Stimulated activated CD8-positive, alpha-beta memory T cell treated with anti-CD3 and anti-CD28 coated beads, Interleukin-7, amount 100 ng/mL, for 48 hours (primary cell): ENCODE measurements at regions not wholly inside any gene's neighbourhood (a gene's known extent, or its start where the extent isn't known, plus 50 kb on each side); places are given as distances from the start of the nearest gene placed in this dataset.

Experiments
- DNase-seq, 2 donors: peaks; one replicate each; pipeline ENCODE4 v3.0.0-alpha.2; 2020; ENCODE audit warnings: low read depth in 1 of 2; ENCODE audit errors: extremely low read depth in 1 of 2

DNA sequence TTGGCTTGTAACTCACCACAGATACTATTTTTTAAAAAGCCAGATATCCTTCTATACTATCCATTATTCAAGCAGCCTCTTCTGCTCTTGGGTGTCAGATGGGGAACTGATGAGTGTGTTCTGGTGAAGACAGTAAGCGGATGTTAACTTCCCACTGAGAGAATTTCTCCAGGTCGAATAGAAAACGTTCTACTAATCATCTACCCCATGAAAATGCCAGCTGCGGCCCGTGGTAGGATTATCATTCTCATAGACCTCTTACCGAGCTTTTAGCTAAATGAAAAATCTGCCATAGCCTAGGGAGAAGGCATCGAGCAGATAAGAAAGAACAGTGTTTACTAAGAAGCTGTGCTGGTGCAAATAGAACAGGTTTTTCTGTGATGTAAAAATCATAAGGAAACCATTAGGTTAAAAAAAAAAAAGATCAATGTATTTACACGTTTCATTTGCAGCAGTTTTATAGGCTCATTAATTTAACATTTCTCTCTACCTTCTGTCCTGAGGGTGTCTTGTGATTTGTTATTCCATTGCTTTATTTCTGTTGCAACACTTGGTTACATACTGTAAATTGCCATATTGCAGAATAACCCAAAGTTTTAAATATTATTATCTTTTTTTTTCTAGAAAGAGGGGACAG lies 1521.5 kb upstream of the ZEB2 start:
- no peak for DNase-seq

DNA sequence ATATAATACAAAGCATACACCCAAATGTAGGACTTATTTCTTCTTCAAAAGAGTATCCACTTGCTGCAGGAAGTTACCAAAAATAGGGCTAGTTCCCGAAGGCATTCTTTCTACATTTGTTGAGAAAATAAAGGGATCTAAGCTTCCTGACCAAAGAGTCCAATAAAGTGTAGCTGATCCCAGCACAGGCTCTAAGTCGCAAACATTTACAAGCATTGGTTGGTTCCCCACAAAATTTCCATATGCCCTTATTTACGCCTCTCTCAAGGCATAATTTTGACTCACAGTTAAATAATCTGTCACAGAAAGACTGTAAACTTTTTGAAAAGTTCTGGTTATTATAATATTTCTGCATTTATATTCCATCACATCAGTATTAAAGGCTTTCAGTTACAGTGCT lies 1520.1 kb upstream of the ZEB2 start:
- DNase-seq, result no peak

DNA sequence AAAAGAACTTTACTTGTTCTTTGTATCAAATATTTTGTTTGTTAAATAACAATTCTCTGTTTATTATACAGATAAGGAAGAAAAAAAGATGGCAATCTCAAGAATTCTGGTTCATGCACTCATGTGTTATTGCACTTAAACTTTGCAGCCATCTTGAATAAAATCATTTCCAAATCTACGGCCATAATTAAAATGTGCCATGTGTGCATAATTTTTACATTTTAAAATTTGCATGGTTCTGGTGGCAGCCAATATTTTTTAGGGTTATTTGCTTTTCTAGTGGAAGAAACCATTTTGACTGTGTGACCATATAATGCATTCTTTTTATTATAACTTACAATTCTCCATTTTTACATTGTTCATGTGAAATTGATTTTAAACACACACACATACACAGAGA lies 1518.1 kb upstream of the ZEB2 start:
- no peak for DNase-seq

DNA sequence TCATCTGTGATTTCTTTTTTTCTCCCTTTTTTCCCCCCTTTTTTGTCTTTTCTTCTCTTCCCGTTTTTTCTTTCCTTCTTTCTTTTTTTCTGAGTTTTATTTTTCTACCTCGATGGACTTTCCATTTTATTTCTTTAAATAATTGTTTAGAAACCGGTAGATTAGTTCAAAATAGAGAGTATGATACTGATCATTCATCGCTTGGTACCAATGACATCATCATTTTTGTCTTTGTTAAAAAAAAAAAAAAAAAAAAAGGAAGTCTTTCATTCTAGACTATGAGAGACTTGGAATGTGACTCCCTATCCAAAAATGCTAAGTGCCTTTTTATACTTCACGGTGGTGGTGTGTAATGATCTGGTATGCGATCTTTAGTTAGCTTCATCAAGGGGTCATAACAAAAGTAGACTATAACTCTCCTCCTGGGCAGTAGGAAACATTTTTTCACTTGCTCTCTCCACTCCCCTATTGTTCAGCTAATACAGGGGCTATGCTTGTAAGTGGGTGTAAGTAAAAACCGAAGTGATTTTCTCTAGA lies 1517.5 kb upstream of the ZEB2 start:
- DNase-seq, result no peak

DNA sequence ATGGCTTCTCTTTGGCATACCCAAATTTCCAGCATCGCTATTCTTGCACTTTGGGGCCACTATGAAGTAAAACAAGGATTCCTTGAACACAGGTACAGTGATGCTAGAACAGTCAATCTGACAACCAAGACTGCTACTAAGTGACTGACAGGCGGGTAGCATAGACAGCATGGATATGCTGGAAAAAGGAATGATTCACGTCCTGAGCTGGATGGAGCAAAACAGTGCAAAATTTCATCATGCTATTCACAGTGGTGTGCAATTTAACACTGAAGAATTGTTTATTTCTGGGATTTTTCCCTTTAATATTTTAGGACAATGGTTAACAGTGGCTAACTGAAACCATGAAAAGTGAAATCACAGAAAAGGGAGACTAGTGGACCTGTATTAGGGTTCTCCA lies 1511.2 kb upstream of the ZEB2 start:
- DNase-seq, result no peak

DNA sequence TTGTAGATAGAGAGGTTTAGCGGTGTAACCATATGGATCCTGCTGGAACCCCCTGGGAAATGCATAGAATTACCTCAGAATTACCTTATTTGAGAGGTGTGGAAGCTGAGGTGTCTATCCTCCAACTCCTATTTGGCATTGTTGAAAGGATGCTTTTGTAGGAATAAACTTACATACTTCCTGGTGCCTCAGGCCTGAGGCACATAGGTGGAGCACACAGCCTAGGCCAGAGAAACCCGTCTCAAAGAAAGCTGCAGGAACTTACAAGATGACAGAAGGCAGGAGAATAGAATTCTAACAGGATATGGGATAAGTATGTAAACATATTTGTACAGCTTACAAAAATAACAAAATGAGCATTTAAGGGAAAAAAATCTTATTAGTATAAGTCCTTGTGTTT lies 1507.2 kb upstream of the ZEB2 start:
- DNase-seq, result no peak

DNA sequence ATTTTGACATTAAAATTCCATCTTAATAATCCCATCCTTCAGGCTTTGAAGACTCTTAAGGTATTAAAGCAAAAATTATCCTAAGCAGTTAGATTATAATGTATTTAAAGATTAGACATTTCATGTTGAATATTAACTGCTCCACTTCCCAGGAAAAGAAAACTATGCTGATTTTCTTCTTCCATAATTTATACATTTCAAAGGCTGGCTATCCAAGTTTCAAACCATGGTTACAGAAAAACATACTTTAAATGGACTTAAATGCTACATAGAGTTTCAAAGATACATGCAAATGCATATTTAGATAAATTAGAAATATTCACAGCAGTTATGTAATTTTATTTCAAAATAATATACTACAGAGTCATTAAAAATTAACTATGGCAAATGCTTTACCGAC lies 1505.6 kb upstream of the ZEB2 start:
- DNase-seq, result no peak

DNA sequence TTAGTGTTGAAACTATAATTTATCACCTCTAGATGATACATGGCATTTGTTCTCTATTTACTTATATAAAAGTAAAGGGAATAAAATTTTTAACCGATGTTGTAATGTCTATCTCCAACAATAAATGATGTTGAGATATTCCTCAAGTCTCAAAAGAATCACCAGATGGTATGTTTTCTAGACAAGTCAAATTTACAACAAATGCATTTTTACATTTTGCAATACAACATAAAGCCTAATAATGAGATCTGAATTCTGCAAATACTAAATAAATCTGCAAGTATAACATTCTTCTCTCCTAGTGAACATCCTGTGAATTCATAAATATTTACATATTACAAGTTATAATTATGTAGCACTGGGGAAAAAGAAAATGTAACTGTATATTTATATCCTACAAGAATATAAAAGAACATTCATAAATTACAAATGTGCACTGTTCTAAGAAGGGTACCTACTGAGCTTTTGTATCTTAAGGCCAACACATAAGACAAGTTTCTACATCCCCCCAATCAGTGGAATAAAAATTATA lies 1504.4 kb upstream of the ZEB2 start:
- DNase-seq, result no peak

DNA sequence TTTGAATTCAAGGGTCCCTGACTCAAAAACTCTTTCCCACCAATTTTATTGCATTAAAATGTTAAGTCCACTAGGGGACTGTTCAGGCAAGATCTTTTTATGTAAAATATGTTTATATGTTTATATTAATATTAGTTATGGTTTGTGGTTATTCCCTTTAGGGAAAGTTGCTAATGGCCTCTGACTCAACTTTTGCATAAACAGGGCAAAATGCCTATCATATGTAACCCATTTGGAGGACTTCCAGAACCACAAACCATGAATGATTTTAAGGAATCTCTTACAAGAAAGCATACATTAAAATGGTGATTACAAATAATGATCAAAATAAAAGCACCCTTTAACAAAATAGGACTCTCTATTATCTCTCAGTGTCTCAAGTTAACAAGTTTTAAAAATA lies 1484.5 kb upstream of the ZEB2 start:
- DNase-seq, result no peak

DNA sequence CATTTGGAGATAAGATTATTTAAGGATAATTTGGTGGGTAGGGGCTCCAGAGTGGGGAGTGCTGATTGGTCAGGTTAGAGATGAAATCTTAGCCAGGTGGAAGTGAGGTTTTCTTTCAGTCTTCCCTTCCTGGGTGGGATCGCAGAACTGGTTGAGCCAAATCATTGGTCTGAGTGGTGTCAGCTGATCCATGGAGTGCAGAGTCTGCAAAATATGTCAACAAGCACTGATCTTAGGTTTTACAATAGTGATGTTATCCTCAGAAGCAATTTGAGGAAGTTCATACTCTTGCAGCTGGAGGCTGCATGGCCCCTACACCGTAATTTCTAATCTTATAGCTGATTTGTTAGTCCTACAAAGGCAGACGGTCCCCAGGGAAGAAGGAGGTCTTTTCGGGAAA lies 1483.4 kb upstream of the ZEB2 start:
- no peak for DNase-seq

DNA sequence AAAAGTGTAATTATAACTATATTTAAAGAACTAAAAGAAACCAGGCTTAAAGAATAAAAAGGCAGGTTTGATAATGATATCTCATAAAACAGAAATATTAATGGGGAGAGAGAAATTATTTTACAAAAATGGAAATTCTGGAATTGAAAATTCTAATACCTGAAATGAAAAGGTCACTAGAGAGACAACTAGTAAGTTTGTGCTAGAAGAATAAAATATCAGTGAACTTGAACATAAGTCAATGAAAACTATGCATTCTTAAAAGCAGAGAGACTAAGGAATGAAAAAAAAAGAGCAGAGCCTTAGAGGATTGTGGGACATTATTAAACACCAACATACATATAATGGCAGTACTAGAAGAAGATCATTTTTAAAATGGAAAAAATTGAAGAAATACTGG lies 1475.0 kb upstream of the ZEB2 start:
- DNase-seq, result no peak

DNA sequence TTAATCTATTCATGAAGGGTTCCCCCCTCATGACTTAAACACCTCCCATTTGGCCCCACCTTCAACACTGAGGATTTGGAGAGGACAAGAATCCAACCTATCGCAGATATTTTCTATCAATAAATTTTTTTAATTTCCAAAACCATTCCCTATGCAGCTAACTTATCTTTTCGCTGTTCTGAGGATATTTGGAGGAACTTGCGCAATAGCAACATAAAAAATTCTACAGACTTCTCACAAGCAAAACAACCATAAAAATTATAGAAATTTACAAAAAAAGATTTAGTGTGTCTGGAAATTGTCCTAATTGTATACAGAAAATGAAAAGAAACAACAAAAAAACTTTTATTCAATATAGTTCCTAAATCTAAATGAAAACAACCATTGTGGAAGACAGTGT lies 1472.7 kb upstream of the ZEB2 start:
- no peak for DNase-seq

DNA sequence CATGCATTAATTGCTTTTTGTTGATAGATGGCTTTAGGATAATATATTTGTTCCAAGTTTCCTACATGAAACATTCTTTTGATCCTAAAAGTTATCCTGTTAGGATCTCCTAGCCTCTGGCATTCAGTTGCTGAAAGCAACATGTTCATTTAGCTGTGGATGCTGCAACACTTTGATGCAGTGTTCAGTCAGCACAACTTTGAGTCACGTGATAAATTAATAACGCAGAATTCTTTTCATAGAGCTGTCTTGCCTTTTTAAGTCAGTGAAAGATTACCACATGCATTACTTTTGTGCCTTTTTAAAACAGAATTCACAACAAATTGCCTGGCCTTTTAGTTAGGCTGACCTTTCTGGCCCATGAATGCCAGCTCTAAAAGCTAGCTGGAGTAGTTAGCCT lies 1467.9 kb upstream of the ZEB2 start:
- DNase-seq, result no peak

DNA sequence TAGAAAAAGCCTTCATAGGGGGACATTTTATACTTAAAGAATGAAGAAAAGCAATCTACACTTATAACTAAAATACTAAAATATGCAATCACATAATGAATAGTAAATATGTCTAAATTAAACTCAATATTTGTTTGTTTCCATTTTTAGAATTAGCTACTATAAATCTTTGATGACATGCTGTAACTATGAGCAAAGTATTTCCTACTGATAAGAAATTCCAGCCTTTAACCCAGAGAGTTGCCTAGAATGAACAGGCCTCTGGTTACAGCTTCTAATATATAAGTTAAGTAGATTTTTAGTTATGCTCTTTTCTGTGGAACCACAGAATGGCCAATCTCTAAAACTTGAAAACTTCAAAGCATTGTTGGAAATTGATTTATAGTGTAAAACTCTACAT lies 1465.6 kb upstream of the ZEB2 start:
- no peak for DNase-seq

DNA sequence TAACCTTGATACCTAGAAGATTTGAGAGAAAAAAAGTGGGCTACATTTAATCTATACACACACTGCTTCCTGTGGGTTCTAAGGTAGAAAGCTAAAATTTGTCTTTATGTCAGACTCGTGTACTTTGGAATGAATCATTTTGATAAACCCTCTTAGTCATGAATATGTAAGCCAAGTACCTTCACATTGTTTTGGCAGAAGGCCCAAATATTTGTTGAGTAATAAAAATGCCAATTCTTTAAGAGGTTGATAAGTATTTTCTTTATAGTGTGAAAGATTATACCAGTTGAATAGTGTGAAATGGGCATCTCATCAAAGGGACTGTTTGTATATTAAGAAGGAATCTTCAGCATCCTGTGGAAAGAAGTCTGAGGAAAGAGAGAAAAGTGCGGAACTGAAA lies 1464.7 kb upstream of the ZEB2 start:
- no peak for DNase-seq

DNA sequence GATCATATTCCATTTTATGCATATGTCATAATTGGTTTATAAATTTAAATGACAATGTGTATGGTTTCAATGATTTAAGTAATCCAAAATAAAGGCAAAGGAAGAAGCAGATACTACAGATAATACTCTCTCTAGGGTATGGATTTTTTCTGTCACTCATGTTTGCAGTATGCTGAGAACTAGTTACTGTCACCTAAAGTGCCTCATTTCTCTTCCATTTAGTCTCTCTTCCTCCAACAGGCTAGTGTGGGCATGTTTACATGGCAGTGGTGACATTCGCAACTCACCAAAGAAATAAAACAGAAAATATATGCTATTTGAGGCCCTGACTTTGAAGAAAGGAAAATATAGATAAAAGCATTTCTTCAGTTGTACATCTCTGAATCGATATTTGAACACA lies 1460.4 kb upstream of the ZEB2 start:
- no peak for DNase-seq

DNA sequence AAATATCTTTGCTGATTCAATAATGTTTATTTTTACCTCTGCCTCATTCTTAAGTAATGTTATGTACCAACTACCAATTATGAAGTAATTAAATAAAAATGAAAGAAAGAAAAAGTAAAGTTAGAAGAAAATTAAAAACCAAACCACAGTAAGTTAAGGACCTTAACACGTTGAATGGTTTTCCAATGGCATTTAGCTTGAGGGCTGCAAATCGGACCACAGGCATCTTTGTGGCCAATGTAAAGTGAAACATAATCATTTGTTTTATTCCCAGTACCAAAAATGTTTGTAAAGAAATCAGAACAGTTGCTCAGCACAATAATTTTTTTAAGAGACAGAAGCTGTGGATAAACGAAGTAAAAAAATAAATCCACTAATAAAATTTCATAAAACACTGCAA lies 1455.5 kb upstream of the ZEB2 start:
- DNase-seq, result no peak

DNA sequence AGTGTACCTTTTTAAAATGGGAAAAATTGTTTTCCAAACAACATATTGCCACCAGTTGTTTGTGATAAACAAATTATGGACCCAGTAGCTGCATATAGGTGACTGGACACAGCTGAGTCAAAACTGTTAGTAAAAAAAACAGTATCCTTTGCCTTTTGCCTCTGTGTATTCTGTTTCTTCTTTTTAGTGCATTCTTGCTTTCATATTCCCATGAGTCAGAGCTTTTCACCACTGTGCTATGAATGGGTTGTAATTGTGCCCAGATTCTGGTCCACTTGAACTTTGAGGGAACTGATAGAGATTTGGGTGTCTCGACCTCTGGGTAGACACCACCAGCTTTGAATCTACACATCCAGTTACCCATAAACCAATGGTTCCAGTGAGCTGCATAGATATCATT lies 1441.9 kb upstream of the ZEB2 start:
- DNase-seq, result no peak

DNA sequence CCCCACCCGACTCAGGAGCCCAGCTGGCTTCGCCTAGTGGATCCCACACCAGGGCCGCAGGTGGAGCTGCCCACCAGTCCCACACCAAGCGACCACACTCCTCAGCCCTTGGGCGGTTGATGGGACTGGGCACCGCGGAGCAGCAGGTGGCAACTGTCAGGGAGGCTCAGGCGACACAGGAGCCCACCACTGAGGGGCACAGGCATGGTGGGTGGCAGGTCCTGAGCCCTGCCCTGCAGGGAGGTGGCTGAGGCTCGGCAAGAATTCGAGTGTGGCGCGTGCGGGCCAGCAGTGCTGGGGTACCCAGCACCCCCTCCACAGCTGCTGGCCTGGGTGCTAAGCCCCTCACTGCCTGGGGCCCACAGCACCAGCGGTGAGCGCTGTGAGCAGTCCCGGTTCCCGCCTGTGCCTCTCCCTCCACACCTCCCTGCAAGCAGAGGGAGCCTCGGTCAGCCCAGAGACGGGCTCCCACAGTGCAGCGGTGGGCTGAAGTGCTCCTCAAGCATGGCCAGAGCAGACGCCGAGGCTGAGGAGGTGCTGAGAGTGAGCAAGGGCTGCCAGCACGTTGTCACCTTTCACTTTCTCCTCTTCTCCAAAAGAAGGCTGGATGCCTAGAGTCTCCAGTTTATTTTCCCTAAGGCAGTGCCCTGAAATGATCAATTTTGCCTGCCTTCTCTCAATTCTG lies 1440.7 kb upstream of the ZEB2 start:
- DNase-seq, result no peak

DNA sequence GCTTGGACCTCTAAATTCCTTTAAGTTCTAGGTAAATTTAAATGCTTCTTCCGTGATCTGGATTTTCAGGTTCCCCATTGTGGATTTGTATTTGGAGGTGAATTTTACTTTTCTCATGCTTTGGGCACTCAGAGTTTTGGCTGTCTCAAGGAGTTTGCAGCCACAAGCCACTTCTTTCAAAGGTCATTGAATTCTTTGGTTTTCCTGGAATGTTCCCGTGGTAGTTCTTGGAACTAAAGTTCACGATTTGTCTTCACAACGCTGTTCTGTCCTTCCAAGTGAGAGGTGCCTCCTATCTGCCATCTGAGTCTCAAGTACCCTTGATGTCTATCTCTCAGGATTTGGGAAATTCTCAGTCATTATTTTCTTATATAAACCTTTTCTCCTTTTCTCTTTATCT lies 1438.7 kb upstream of the ZEB2 start:
- DNase-seq, result no peak

DNA sequence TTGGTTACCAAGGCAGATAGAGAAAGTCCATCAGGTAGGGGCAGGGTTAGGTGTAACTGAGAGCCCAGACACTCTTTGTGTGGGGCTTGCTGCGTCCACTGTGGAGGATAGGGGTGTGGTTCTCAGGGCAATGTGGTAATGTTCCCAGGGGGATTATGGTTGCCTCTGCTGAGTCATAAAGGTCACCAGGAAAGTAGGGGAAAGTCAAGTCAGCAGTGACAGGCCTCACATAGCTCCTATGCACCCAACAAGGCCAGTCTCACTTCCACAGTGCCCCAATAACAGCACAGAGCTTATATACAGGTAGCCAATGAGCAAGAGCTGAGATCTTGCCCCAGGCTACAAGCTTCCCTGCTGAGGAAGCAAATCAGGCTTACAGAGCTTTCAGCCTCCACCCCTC lies 1438.0 kb upstream of the ZEB2 start:
- DNase-seq, result no peak

DNA sequence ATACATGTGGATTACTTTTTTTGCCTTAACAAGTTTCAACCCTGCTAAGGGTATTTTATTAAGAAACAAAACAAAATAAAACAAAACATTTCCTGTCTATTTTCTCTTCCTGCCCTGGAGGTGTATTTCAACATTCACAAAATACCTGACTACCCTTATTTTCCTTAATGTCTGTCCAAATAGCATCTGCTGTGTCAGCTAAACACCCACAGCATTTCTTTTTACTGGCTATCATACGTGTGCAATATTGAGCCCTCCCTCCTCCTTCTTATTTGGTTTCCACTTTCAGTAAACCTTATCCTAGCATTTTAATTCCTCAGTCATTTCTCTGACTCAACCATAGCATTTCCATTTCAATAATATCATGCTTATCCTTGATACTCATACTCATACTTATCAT lies 1420.0 kb upstream of the ZEB2 start:
- no peak for DNase-seq

DNA sequence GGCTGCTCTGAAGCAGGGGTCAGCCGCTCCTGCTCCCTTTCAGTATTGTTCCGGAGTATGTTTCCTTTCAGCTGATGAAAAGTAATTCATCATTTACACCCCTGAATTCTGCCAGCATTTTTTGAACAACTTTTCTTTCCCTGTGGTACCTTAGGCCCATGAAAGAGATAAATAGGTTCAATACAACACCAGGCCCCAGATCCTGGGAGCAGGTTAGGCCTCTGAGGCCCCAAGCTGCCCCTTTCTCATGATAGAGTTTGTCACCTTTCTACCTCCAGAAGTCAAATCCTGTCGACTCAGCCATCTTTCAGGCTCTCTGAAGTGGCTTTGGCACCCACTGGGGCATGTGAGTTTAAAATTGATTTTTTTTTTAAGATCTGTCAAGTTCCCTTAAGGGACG lies 1415.1 kb upstream of the ZEB2 start:
- DNase-seq, result no peak
